Ishikawa (cell line): ENCODE measurements at regions not wholly inside any gene's neighbourhood (a gene's known extent, or its start where the extent isn't known, plus 50 kb on each side); places are given as distances from the start of the nearest gene placed in this dataset.

Experiments used
- CEBPB ChIP-seq: IDR thresholded peaks from 2 replicates; pipeline ENCODE4 v1.6.1; 2012
- CREB1 ChIP-seq: IDR thresholded peaks from 2 replicates; pipeline ENCODE4 v1.6.1; 2012; ENCODE audit warnings: low read depth
- EGR1 ChIP-seq: IDR thresholded peaks from 2 replicates; pipeline ENCODE4 v1.6.1; 2012
- EP300 ChIP-seq: IDR thresholded peaks from 2 replicates; pipeline ENCODE4 v1.6.1; 2012; ENCODE audit warnings: borderline replicate concordance
- FOXM1 ChIP-seq: IDR thresholded peaks from 2 replicates; pipeline ENCODE4 v1.6.1; 2012; ENCODE audit warnings: low read depth, borderline replicate concordance
- MAX ChIP-seq: IDR thresholded peaks from 2 replicates; pipeline ENCODE4 v1.6.1; 2012
- NFIC ChIP-seq: IDR thresholded peaks from 2 replicates; pipeline ENCODE4 v1.6.1; 2012
- RAD21 ChIP-seq: IDR thresholded peaks from 2 replicates; pipeline ENCODE4 v1.6.1; 2012; ENCODE audit warnings: low read depth
- REST ChIP-seq: IDR thresholded peaks from 2 replicates; pipeline ENCODE4 v1.6.1; 2012; ENCODE audit warnings: low read depth, mild to moderate bottlenecking
- TAF1 ChIP-seq: IDR thresholded peaks from 2 replicates; pipeline ENCODE4 v1.6.1; 2012; ENCODE audit warnings: low read depth, mild to moderate bottlenecking
- TCF12 ChIP-seq: IDR thresholded peaks from 2 replicates; pipeline ENCODE4 v1.6.1; 2012; ENCODE audit warnings: low read depth
- TEAD4 ChIP-seq: IDR thresholded peaks from 2 replicates; pipeline ENCODE4 v1.6.1; 2012
- USF1 ChIP-seq: IDR thresholded peaks from 2 replicates; pipeline ENCODE4 v1.6.1; 2012
- YY1 ChIP-seq: IDR thresholded peaks from 2 replicates; pipeline ENCODE4 v1.6.1; 2012; ENCODE audit warnings: low read depth
- ZBTB7A ChIP-seq: IDR thresholded peaks from 2 replicates; pipeline ENCODE4 v1.6.1; 2012; ENCODE audit warnings: low read depth

- TF ChIP-seq USF1 (no peak), CREB1 (no peak), TAF1 (no peak), YY1 (no peak), MAX (no peak)
Observed at GRCh38 chr7:66524738-66525137, 103.9 kb upstream of the KCTD7 start.

- no peak for TF ChIP-seq FOXM1
- no peak for TF ChIP-seq REST
- TF ChIP-seq TCF12 = no peak
- no peak for TF ChIP-seq MAX
- no peak for TF ChIP-seq EP300
- no peak for TF ChIP-seq CEBPB
- no peak for TF ChIP-seq EGR1
- TF ChIP-seq RAD21 = no peak
- no peak for TF ChIP-seq CREB1
- TF ChIP-seq YY1 = no peak
- TF ChIP-seq TAF1 = no peak
- TF ChIP-seq ZBTB7A = no peak
- no peak for TF ChIP-seq USF1
- TF ChIP-seq TEAD4 = no peak
- TF ChIP-seq NFIC = no peak
Observed at GRCh38 chr7:66528652-66529051, 100.0 kb upstream of the KCTD7 start.

- no peak for TF ChIP-seq MAX
- TF ChIP-seq FOXM1 = no peak
- no peak for TF ChIP-seq TAF1
- TF ChIP-seq REST = no peak
- TF ChIP-seq EP300 = no peak
- no peak for TF ChIP-seq RAD21
- no peak for TF ChIP-seq YY1
- no peak for TF ChIP-seq NFIC
Observed at GRCh38 chr7:66529883-66530610, 98.6 kb upstream of the KCTD7 start.

GRCh38 chr7:66535414-66536329 is 93.0 kb upstream of the KCTD7 start:
- no peak for TF ChIP-seq CEBPB

GRCh38 chr7:66537380-66537779 is 91.3 kb upstream of the KCTD7 start:
- TF ChIP-seq REST = no peak
- no peak for TF ChIP-seq YY1
- TF ChIP-seq CEBPB = no peak
- TF ChIP-seq EGR1 = no peak
- TF ChIP-seq TAF1 = no peak
- no peak for TF ChIP-seq NFIC
- no peak for TF ChIP-seq TCF12
- no peak for TF ChIP-seq USF1
- no peak for TF ChIP-seq ZBTB7A
- TF ChIP-seq RAD21 = no peak
- TF ChIP-seq TEAD4 = no peak
- no peak for TF ChIP-seq FOXM1
- no peak for TF ChIP-seq MAX
